HEK293 (cell line): ENCODE measurements at regions not wholly inside any gene's neighbourhood (a gene's known extent, or its start where the extent isn't known, plus 50 kb on each side); places are given as distances from the start of the nearest gene placed in this dataset.

Experiments used
- SP2 ChIP-seq: fragments of 450-650 bp; formaldehyde crosslinking; IDR thresholded peaks from 2 replicates; pipeline ENCODE4 v1.5.1; 2016; ENCODE audit warnings: missing biosample characterization, missing genetic modification characterization
- ZNF114 ChIP-seq: fragments of 450-650 bp; formaldehyde crosslinking; IDR thresholded peaks from 2 replicates; pipeline ENCODE4 v1.5.0; 2017; ENCODE audit warnings: missing biosample characterization, missing genetic modification characterization
- ZNF138 ChIP-seq: fragments of 450-650 bp; formaldehyde crosslinking; IDR thresholded peaks from 2 replicates; pipeline ENCODE4 v1.5.1; 2016; ENCODE audit warnings: missing biosample characterization, missing genetic modification characterization, borderline replicate concordance
- ZNF211 ChIP-seq: fragments of 450-650 bp; formaldehyde crosslinking; IDR thresholded peaks from 2 replicates; pipeline ENCODE4 v1.5.1; 2016; ENCODE audit warnings: low read depth, missing biosample characterization, missing genetic modification characterization
- ZNF274 ChIP-seq, 2 experiments: fragments of 200-500 bp in 1 of 2; fragments of 450-650 bp in 1 of 2; sonication (Bioruptor generic) in 1 of 2; formaldehyde crosslinking in 1 of 2; IDR thresholded peaks; 2 replicates each; pipeline versions ENCODE4 v1.5.1 to v1.6.1; 2014 to 2016; ENCODE audit warnings: borderline replicate concordance in 1 of 2, inconsistent platforms in 1 of 2, low read length in 1 of 2, missing biosample characterization in 1 of 2, missing genetic modification characterization in 1 of 2
- ZNF354C ChIP-seq: fragments of 450-650 bp; formaldehyde crosslinking; IDR thresholded peaks from 2 replicates; pipeline ENCODE4 v1.5.1; 2016; ENCODE audit warnings: missing biosample characterization, missing genetic modification characterization, low read depth, borderline replicate concordance
- ZNF776 ChIP-seq: fragments of 450-650 bp; formaldehyde crosslinking; IDR thresholded peaks from 2 replicates; pipeline ENCODE4 v1.5.0; 2017; ENCODE audit warnings: missing biosample characterization, missing genetic modification characterization, borderline replicate concordance
- TF ChIP-seq, protein P1 (sequence below): fragments of 450-650 bp; formaldehyde crosslinking; IDR thresholded peaks from 2 replicates; pipeline ENCODE4 v1.5.1; 2016; ENCODE audit warnings: missing biosample characterization, missing genetic modification characterization
- TF ChIP-seq, protein P2 (sequence below): fragments of 450-650 bp; formaldehyde crosslinking; IDR thresholded peaks from 2 replicates; pipeline ENCODE4 v1.5.1; 2016; ENCODE audit warnings: missing biosample characterization, missing genetic modification characterization

DNA sequence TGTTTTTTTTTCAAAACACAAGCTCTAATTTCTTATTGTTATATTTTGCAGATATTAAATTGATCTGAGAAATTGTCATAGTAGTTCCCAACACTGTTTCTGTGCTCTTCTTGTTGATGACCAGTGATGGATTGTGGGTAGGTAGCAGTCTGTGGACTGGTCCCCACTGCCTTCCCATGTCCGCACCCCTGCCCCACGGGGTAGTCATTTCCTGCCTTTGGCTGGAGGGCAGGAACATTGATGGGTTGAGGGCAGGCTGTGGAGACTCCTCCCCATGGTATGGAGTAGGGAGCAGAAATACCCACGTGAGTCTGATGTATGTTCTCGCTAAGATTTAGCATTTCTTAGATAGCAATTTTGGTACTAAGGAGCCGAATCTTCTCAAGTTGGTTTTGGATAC, 762.0 kb downstream of the CDH8 start:
- TF ChIP-seq ZNF114 (tag by site-specific recombination) (no peak), ZNF211 (tag by site-specific recombination) (no peak), ZNF274 (IDR thresholded peaks at IDR 0.05; ENCODE audit: low read length) (no peak), ZNF274 (tag by site-specific recombination; IDR thresholded peaks at IDR 0.05; ENCODE audit: borderline replicate concordance) (no peak), ZNF776 (no peak), SP2 (tag by site-specific recombination) (no peak), ZNF354C (tag by site-specific recombination) (no peak), ZNF138 (tag by site-specific recombination) (no peak)
- TF ChIP-seq, protein P1, sequence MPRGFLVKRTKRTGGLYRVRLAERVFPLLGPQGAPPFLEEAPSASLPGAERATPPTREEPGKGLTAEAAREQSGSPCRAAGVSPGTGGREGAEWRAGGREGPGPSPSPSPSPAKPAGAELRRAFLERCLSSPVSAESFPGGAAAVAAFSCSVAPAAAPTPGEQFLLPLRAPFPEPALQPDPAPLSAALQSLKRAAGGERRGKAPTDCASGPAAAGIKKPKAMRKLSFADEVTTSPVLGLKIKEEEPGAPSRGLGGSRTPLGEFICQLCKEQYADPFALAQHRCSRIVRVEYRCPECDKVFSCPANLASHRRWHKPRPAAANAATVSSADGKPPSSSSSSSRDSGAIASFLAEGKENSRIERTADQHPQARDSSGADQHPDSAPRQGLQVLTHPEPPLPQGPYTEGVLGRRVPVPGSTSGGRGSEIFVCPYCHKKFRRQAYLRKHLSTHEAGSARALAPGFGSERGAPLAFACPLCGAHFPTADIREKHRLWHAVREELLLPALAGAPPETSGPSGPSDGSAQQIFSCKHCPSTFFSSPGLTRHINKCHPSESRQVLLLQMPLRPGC (tag by site-specific recombination), result no peak
- TF ChIP-seq, protein P2, sequence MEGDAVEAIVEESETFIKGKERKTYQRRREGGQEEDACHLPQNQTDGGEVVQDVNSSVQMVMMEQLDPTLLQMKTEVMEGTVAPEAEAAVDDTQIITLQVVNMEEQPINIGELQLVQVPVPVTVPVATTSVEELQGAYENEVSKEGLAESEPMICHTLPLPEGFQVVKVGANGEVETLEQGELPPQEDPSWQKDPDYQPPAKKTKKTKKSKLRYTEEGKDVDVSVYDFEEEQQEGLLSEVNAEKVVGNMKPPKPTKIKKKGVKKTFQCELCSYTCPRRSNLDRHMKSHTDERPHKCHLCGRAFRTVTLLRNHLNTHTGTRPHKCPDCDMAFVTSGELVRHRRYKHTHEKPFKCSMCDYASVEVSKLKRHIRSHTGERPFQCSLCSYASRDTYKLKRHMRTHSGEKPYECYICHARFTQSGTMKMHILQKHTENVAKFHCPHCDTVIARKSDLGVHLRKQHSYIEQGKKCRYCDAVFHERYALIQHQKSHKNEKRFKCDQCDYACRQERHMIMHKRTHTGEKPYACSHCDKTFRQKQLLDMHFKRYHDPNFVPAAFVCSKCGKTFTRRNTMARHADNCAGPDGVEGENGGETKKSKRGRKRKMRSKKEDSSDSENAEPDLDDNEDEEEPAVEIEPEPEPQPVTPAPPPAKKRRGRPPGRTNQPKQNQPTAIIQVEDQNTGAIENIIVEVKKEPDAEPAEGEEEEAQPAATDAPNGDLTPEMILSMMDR, result no peak
